PC-3 (cell line): ENCODE measurements at regions not wholly inside any gene's neighbourhood (a gene's known extent, or its start where the extent isn't known, plus 50 kb on each side); places are given as distances from the start of the nearest gene placed in this dataset.

Experiments used
- ATAC-seq: fragments of 200-7000 bp; cut with Tn5 transposase; 2 replicates; pipeline ENCODE4 v1.9.1; 2020; ENCODE audit warnings: mild to moderate bottlenecking, moderate library complexity
- BruUV-seq: library from RNA; stranded (reverse); fragments of 400-500 nt; replicated peaks from 2 replicates; lab custom pipeline; 2021; lab: Mats Ljungman, UMichigan
- CTCF ChIA-PET: fragments of 300-600 bp; sonication (Branson Sonifier 250); formaldehyde crosslinking; loops from one replicate; lab custom pipeline; 2022; ENCODE audit warnings: antibody characterized with exemption; lab: Charles Lee
- POLR2A ChIA-PET: fragments of 300-600 bp; sonication (Branson Sonifier 250); formaldehyde crosslinking; loops from one replicate; lab custom pipeline; 2022; ENCODE audit warnings: antibody characterized with exemption; ENCODE audit not compliant: unreplicated experiment; lab: Charles Lee
- DNase-seq: peaks from one replicate; pipeline ENCODE4 v3.0.0-alpha.2; 2015
- H2AFZ ChIP-seq: fragments of 300-600 bp; sonication (generic); 2 replicates; pipeline ENCODE4 v1.6.0; 2016; ENCODE audit warnings: antibody characterized with exemption, low read length
- H3F3A ChIP-seq: fragments of 300-600 bp; sonication (generic); one replicate; pipeline ENCODE4 v1.6.0; 2017; ENCODE audit warnings: antibody characterized with exemption, low read length, control low read depth, mild to moderate bottlenecking; ENCODE audit not compliant: unreplicated experiment
- H3K27ac ChIP-seq: fragments of 300-600 bp; sonication (generic); 2 replicates; pipeline ENCODE4 v1.5.1; 2016; ENCODE audit warnings: mild to moderate bottlenecking, low read length
- H3K27me3 ChIP-seq: fragments of 300-600 bp; sonication (generic); 2 replicates; pipeline ENCODE4 v1.6.1; 2016; ENCODE audit warnings: low read length, mixed read lengths
- H3K36me3 ChIP-seq: fragments of 300-600 bp; sonication (generic); 2 replicates; pipeline ENCODE4 v1.6.1; 2016; ENCODE audit warnings: low read depth, mixed run types, low read length, mixed read lengths
- H3K4me1 ChIP-seq: fragments of 300-600 bp; sonication (generic); 2 replicates; pipeline ENCODE4 v1.5.1; 2016; ENCODE audit warnings: low read length; ENCODE audit not compliant: insufficient read depth
- H3K4me2 ChIP-seq: fragments of 300-600 bp; sonication (generic); 2 replicates; pipeline ENCODE4 v1.6.0; 2016; ENCODE audit warnings: low read length
- H3K4me3 ChIP-seq: fragments of 300-600 bp; sonication (generic); 2 replicates; pipeline ENCODE4 v1.5.1; 2016; ENCODE audit warnings: mild to moderate bottlenecking, low read length, mixed read lengths
- H3K79me2 ChIP-seq: fragments of 300-600 bp; sonication (generic); 2 replicates; pipeline ENCODE4 v1.6.1; 2017; ENCODE audit warnings: low read length, mixed read lengths
- H3K9ac ChIP-seq: fragments of 300-600 bp; sonication (generic); 2 replicates; pipeline ENCODE4 v1.6.0; 2016; ENCODE audit warnings: mild to moderate bottlenecking, low read length
- H3K9me2 ChIP-seq: fragments of 300-600 bp; sonication (generic); replicated peaks from 2 replicates; pipeline ENCODE4 v1.6.1; 2016; ENCODE audit warnings: mixed run types, low read length, mixed read lengths
- H3K9me3 ChIP-seq: fragments of 300-600 bp; sonication (generic); 2 replicates; pipeline ENCODE4 v1.6.1; 2016; ENCODE audit warnings: low read length, mixed read lengths
- H4K20me1 ChIP-seq: fragments of 300-600 bp; sonication (generic); 2 replicates; pipeline ENCODE4 v1.6.1; 2016; ENCODE audit warnings: low read length, mixed read lengths
- EZH2 ChIP-seq: fragments of 300-600 bp; sonication (generic); IDR thresholded peaks from one replicate; pipeline ENCODE4 v1.6.1; 2017; ENCODE audit warnings: antibody characterized with exemption, mild to moderate bottlenecking, low read length; ENCODE audit not compliant: unreplicated experiment
- EZH2phosphoT487 ChIP-seq: fragments of 300-600 bp; sonication (generic); IDR thresholded peaks from 2 replicates; pipeline ENCODE4 v1.6.1; 2018; ENCODE audit warnings: mild to moderate bottlenecking, antibody characterized with exemption, low read length, borderline replicate concordance
- intact Hi-C: fragments of 100-400 bp; cut with micrococcal nuclease; formaldehyde crosslinking; loops from 2 replicates; pipeline ENCODE4 v1.9.0; 2023
- TF ChIP-seq, protein P1 (sequence below): fragments of 300-600 bp; sonication (generic); conservative IDR thresholded peaks from 2 replicates; pipeline ENCODE4 v1.5.1; 2017; ENCODE audit warnings: antibody characterized with exemption, low read depth, mild to moderate bottlenecking, low read length

- Histone ChIP-seq H3K27me3 (no peaks in the 10 kb centered on the region), H3F3A (no peaks in the 10 kb centered on the region), H3K4me2 (no peak overlapping the region), H3K36me3 (no peaks in the 10 kb centered on the region), H3K9ac (no peak overlapping the region), H3K27ac (no peak overlapping the region), H3K4me1 (no peaks in the 10 kb centered on the region), H2AFZ (no peak overlapping the region), H3K9me2 (no peaks in the 10 kb centered on the region), H3K9me3 (no peaks in the 10 kb centered on the region), H3K4me3 (no peak overlapping the region), H4K20me1 (no peaks in the 10 kb centered on the region), H3K79me2 (no peaks in the 10 kb centered on the region)
- TF ChIP-seq, protein P1, sequence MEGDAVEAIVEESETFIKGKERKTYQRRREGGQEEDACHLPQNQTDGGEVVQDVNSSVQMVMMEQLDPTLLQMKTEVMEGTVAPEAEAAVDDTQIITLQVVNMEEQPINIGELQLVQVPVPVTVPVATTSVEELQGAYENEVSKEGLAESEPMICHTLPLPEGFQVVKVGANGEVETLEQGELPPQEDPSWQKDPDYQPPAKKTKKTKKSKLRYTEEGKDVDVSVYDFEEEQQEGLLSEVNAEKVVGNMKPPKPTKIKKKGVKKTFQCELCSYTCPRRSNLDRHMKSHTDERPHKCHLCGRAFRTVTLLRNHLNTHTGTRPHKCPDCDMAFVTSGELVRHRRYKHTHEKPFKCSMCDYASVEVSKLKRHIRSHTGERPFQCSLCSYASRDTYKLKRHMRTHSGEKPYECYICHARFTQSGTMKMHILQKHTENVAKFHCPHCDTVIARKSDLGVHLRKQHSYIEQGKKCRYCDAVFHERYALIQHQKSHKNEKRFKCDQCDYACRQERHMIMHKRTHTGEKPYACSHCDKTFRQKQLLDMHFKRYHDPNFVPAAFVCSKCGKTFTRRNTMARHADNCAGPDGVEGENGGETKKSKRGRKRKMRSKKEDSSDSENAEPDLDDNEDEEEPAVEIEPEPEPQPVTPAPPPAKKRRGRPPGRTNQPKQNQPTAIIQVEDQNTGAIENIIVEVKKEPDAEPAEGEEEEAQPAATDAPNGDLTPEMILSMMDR: no peak
- TF ChIP-seq EZH2phosphoT487 (no peak), EZH2 (no peak)
- DNase-seq (no peak), ATAC-seq (no peak)
- CTCF ChIA-PET: no interaction called here
- no TSS peak for BruUV-seq
- intact Hi-C loops: no loop called here
- POLR2A ChIA-PET: no interaction called here
Measured at GRCh38 chrX:1874416-1874815, 259.6 kb downstream of the ASMT start.

- ATAC-seq (no peak), DNase-seq (no peak)
- Histone ChIP-seq H3K4me3 (no peak overlapping the region), H3K4me1 (no peaks in the 10 kb centered on the region), H3K36me3 (no peaks in the 10 kb centered on the region), H3K27ac (no peak overlapping the region), H3K9ac (no peak overlapping the region), H4K20me1 (no peaks in the 10 kb centered on the region), H3K27me3 (no peaks in the 10 kb centered on the region), H3K9me3 (no peaks in the 10 kb centered on the region), H3K4me2 (no peak overlapping the region), H3K79me2 (no peaks in the 10 kb centered on the region), H2AFZ (no peak overlapping the region), H3K9me2 (no peaks in the 10 kb centered on the region), H3F3A (no peaks in the 10 kb centered on the region)
- no TSS peak for BruUV-seq
- ChIA-PET POLR2A (no interaction called here), CTCF (no interaction called here)
- TF ChIP-seq EZH2 (no peak), EZH2phosphoT487 (no peak)
- TF ChIP-seq, protein P1: no peak
- intact Hi-C loops: no loop called here
Measured at GRCh38 chrX:1874899-1875298, 260.0 kb downstream of the ASMT start.

- no peak overlapping the region for H3K27ac ChIP-seq
- POLR2A ChIA-PET: no interaction called here
- H3K9me3 ChIP-seq: no peaks in the 10 kb centered on the region
- H3K4me1 ChIP-seq: no peaks in the 10 kb centered on the region
- H3K79me2 ChIP-seq: no peaks in the 10 kb centered on the region
- H3K36me3 ChIP-seq: no peaks in the 10 kb centered on the region
- H3K27me3 ChIP-seq: no peaks in the 10 kb centered on the region
- ATAC-seq (no peak), DNase-seq (no peak)
- BruUV-seq: no TSS peak
- H3F3A ChIP-seq: no peaks in the 10 kb centered on the region
- H4K20me1 ChIP-seq: no peaks in the 10 kb centered on the region
- no peak overlapping the region for H3K9ac ChIP-seq
- CTCF ChIA-PET: no interaction called here
- TF ChIP-seq EZH2phosphoT487: no peak
- TF ChIP-seq, protein P1: no peak
- no peak for TF ChIP-seq EZH2
- H2AFZ ChIP-seq: no peak overlapping the region
- no peaks in the 10 kb centered on the region for H3K9me2 ChIP-seq
- H3K4me2 ChIP-seq: no peak overlapping the region
- no peak overlapping the region for H3K4me3 ChIP-seq
- intact Hi-C loops: no loop called here
Measured at GRCh38 chrX:1876041-1876440, 261.2 kb downstream of the ASMT start.
